Sigmoid colon (tissue), 6 donors: ENCODE measurements at regions not wholly inside any gene's neighbourhood (a gene's known extent, or its start where the extent isn't known, plus 50 kb on each side); places are given as distances from the start of the nearest gene placed in this dataset.

Source experiments
- DNase-seq: peaks from one replicate; pipeline ENCODE4 v3.0.0-alpha.2; 2019
- H3K27ac ChIP-seq, 4 donors: fragments of 200-600 bp; sonication (generic); one replicate each; pipeline ENCODE4 v1.5.1; 2016 to 2019; ENCODE audit warnings: mild to moderate bottlenecking in 1 of 4
- H3K27me3 ChIP-seq, 3 donors: fragments of 200-600 bp; sonication (generic); one replicate each; pipeline ENCODE4 v1.5.1; 2019; ENCODE audit warnings: mild to moderate bottlenecking in 1 of 3
- H3K36me3 ChIP-seq, 4 donors: fragments of 200-600 bp; sonication (generic); one replicate each; pipeline ENCODE4 v1.5.1; 2016 to 2019
- H3K4me1 ChIP-seq, 4 donors: fragments of 200-600 bp; sonication (generic); one replicate each; pipeline ENCODE4 v1.5.1; 2017 to 2019
- H3K4me3 ChIP-seq, 4 donors: fragments of 200-600 bp; sonication (generic); one replicate each; pipeline ENCODE4 v1.5.1; 2017 to 2019; ENCODE audit warnings: mild to moderate bottlenecking in 2 of 4, moderate library complexity in 1 of 4
- H3K9me3 ChIP-seq, 4 donors: fragments of 200-600 bp in 3 of 4; sonication (generic) in 3 of 4; one replicate each; pipeline versions ENCODE4 v1.5.1 to v1.6.1; 2013 to 2019
- EP300 ChIP-seq, 4 donors: sonication (generic); formaldehyde crosslinking; IDR thresholded peaks; one replicate each; pipeline ENCODE4 v1.6.1; 2017; ENCODE audit warnings: antibody characterized with exemption in 4 of 4
- POLR2A ChIP-seq, 2 donors: fragments of 450-650 bp; IDR thresholded peaks; one replicate each; pipeline ENCODE4 v1.6.1; 2016; ENCODE audit warnings: antibody characterized with exemption in 2 of 2, mild to moderate bottlenecking in 2 of 2, moderate library complexity in 2 of 2
- POLR2AphosphoS5 ChIP-seq, 4 donors: sonication (generic); formaldehyde crosslinking; IDR thresholded peaks; one replicate each; pipeline ENCODE4 v1.6.1; 2017; ENCODE audit warnings: antibody characterized with exemption in 4 of 4
- WGBS, 2 donors: extraction: QIAGEN DNeasy Blood & Tissue Kit; methylation state at CpG; one replicate each; pipeline ENCODE4 v1.1.7; 2013; 5-methylcytosine and 5-hydroxymethylcytosine counted together
- intact Hi-C: fragments of 100-400 bp; cut with DNase I; formaldehyde crosslinking; loops from one replicate; pipeline ENCODE4 v1.15.1; 2023
- TF ChIP-seq, protein P1 (sequence below), 4 experiments: fragments of 450-650 bp in 3 of 4; fragments of 200-600 bp in 1 of 4; IDR thresholded peaks; one replicate each; pipeline ENCODE4 v1.5.1; 2016 to 2019; ENCODE audit warnings: antibody characterized with exemption in 4 of 4, mild to moderate bottlenecking in 3 of 4, moderate library complexity in 2 of 4
- donor health status: healthy with polysubstance abuse.
- donor health status: healthy.

- Histone ChIP-seq H3K4me3 (no peak overlapping the region), H3K9me3 (no peaks in the 10 kb centered on the region), H3K4me1 (no peaks in the 10 kb centered on the region), H3K27me3 (no peaks in the 10 kb centered on the region), H3K27ac (no peak overlapping the region), H3K36me3 (no peaks in the 10 kb centered on the region)
- peak; percentile 39 for DNase-seq
- WGBS, 2 donors = 87 to 92% methylated on average over 7 of the region's 7 CpGs
- TF ChIP-seq POLR2A (IDR thresholded peaks at IDR 0.05) = no peak
- TF ChIP-seq POLR2AphosphoS5 (IDR thresholded peaks at IDR 0.05) = no peak
- TF ChIP-seq, protein P1, sequence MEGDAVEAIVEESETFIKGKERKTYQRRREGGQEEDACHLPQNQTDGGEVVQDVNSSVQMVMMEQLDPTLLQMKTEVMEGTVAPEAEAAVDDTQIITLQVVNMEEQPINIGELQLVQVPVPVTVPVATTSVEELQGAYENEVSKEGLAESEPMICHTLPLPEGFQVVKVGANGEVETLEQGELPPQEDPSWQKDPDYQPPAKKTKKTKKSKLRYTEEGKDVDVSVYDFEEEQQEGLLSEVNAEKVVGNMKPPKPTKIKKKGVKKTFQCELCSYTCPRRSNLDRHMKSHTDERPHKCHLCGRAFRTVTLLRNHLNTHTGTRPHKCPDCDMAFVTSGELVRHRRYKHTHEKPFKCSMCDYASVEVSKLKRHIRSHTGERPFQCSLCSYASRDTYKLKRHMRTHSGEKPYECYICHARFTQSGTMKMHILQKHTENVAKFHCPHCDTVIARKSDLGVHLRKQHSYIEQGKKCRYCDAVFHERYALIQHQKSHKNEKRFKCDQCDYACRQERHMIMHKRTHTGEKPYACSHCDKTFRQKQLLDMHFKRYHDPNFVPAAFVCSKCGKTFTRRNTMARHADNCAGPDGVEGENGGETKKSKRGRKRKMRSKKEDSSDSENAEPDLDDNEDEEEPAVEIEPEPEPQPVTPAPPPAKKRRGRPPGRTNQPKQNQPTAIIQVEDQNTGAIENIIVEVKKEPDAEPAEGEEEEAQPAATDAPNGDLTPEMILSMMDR (IDR thresholded peaks at IDR 0.05) = no peak
- no peak for TF ChIP-seq EP300 (IDR thresholded peaks at IDR 0.05)
- intact Hi-C loops = no loop called here
Measured at GRCh38 chr15:77857419-77857818, 220.1 kb downstream of the TBC1D2B start.

- TF ChIP-seq EP300 (IDR thresholded peaks at IDR 0.05) = no peak
- TF ChIP-seq POLR2A (IDR thresholded peaks at IDR 0.05) = no peak
- TF ChIP-seq POLR2AphosphoS5 (IDR thresholded peaks at IDR 0.05) = no peak
- TF ChIP-seq, protein P1 (IDR thresholded peaks at IDR 0.05) = no peak
- Histone ChIP-seq H3K27me3 (no peaks in the 10 kb centered on the region), H3K4me3 (no peak overlapping the region), H3K9me3 (no peaks in the 10 kb centered on the region), H3K27ac (no peak overlapping the region), H3K4me1 (no peaks in the 10 kb centered on the region), H3K36me3 (no peaks in the 10 kb centered on the region)
- intact Hi-C loops = no loop called here
- 28 to 41% methylated on average over 1 of the region's 1 CpG for WGBS, 2 donors
- DNase-seq = peak; percentile 24
Measured at GRCh38 chr15:77856705-77857346, 220.7 kb downstream of the TBC1D2B start.

GRCh38 chr15:77855871-77856270 is 221.6 kb downstream of the TBC1D2B start:
- intact Hi-C loops = no loop called here
- peak; percentile 20 for DNase-seq
- TF ChIP-seq EP300 (IDR thresholded peaks at IDR 0.05) (no peak), POLR2A (IDR thresholded peaks at IDR 0.05) (no peak), POLR2AphosphoS5 (IDR thresholded peaks at IDR 0.05) (no peak)
- TF ChIP-seq, protein P1 (IDR thresholded peaks at IDR 0.05) = no peak
- Histone ChIP-seq H3K27me3 (no peaks in the 10 kb centered on the region), H3K36me3 (no peaks in the 10 kb centered on the region), H3K9me3 (no peaks in the 10 kb centered on the region), H3K27ac (no peak overlapping the region), H3K4me3 (no peak overlapping the region), H3K4me1 (no peaks in the 10 kb centered on the region)
- 89 to 95% methylated on average over 3 of the region's 3 CpGs for WGBS, 2 donors

- no peaks in the 10 kb centered on the region for H3K36me3 ChIP-seq
- H3K4me3 ChIP-seq = no peak overlapping the region
- H3K27me3 ChIP-seq = peaks cover 0 to 8% (median 0%) of the 10 kb centered on the region in 3 donors
- H3K4me1 ChIP-seq = no peaks in the 10 kb centered on the region
- H3K9me3 ChIP-seq = peaks cover 0 to 7% (median 1%) of the 10 kb centered on the region in 4 donors
- H3K27ac ChIP-seq = no peak overlapping the region
- intact Hi-C loops = no loop called here
- TF ChIP-seq EP300 (IDR thresholded peaks at IDR 0.05) = no peak
- no peak for TF ChIP-seq POLR2A (IDR thresholded peaks at IDR 0.05)
- TF ChIP-seq POLR2AphosphoS5 (IDR thresholded peaks at IDR 0.05) = no peak
- TF ChIP-seq, protein P1 (IDR thresholded peaks at IDR 0.05) = no peak
- peak; percentile 13 for DNase-seq
Measured at GRCh38 chr15:77854980-77855379, 222.3 kb upstream of the LINGO1 start.

DNA sequence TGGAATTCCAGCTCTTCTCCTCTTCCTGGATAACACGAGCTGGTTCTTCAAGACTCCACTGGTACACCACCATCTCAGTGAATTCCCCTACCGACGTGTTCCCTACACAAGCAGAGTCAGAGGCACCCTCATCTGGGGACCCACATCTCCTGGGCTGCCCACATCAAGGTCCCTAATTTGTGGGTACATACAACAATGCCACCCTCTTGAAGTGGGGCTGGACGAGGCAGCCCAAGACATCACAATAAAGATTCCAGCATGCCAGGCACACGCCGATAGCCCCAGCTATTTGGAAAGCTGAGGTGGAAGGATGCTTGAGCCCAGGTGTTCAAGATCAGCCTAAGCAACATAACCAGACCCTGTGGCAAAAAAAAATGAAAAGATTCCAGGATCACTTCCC is 221.2 kb upstream of the LINGO1 start:
- H3K27me3 ChIP-seq = peaks cover 0 to 14% (median 0%) of the 10 kb centered on the region in 3 donors
- no peak overlapping the region for H3K27ac ChIP-seq
- no peaks in the 10 kb centered on the region for H3K4me1 ChIP-seq
- no peaks in the 10 kb centered on the region for H3K36me3 ChIP-seq
- peaks cover 0 to 8% (median 3%) of the 10 kb centered on the region in 4 donors for H3K9me3 ChIP-seq
- TF ChIP-seq EP300 (IDR thresholded peaks at IDR 0.05) = no peak
- no peak for TF ChIP-seq POLR2A (IDR thresholded peaks at IDR 0.05)
- TF ChIP-seq, protein P1 (IDR thresholded peaks at IDR 0.05) = no peak
- no peak for TF ChIP-seq POLR2AphosphoS5 (IDR thresholded peaks at IDR 0.05)
- DNase-seq = peak; percentile 28
- H3K4me3 ChIP-seq = no peak overlapping the region
- WGBS, 2 donors = 84 to 89% methylated on average over 6 of the region's 6 CpGs
- intact Hi-C loops = no loop called here
